Peyer's patch (tissue), 4 donors: ENCODE measurements at regions not wholly inside any gene's neighbourhood (a gene's known extent, or its start where the extent isn't known, plus 50 kb on each side); places are given as distances from the start of the nearest gene placed in this dataset.

Experiments used
- POLR2A ChIP-seq, 2 donors: fragments of 450-650 bp; IDR thresholded peaks; one replicate each; pipeline ENCODE4 v1.5.1; 2017; ENCODE audit warnings: antibody characterized with exemption in 2 of 2, mild to moderate bottlenecking in 2 of 2, moderate library complexity in 2 of 2
- TF ChIP-seq, protein P1 (sequence below), 6 experiments: fragments of 450-650 bp in 4 of 6; fragments of 200-600 bp in 2 of 6; sonication (generic) in 1 of 6; IDR thresholded peaks; one replicate each; pipeline ENCODE4 v1.5.1; 2017 to 2019; ENCODE audit warnings: antibody characterized with exemption in 6 of 6, mild to moderate bottlenecking in 3 of 6, moderate library complexity in 1 of 6

DNA sequence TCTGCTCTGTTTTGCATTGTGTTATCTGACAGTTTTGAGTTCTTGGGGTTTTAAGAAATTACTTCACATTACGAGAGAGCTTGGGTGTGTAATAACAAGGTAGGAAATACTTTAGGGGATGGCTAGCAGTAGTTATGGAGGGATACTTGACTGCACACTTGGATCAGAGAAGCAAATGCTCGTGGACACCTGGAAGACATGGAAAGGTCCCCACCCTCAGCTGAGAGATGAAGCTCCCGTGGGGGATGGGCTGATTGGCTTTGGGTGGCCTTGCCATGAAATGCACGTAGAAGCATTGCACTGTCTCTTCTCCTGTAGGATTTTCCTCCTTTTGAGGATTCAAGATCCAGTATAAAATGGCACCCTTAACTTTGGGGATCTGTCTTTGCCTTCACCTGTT, 61.5 kb upstream of the UNC93A start:
- TF ChIP-seq, protein P1, sequence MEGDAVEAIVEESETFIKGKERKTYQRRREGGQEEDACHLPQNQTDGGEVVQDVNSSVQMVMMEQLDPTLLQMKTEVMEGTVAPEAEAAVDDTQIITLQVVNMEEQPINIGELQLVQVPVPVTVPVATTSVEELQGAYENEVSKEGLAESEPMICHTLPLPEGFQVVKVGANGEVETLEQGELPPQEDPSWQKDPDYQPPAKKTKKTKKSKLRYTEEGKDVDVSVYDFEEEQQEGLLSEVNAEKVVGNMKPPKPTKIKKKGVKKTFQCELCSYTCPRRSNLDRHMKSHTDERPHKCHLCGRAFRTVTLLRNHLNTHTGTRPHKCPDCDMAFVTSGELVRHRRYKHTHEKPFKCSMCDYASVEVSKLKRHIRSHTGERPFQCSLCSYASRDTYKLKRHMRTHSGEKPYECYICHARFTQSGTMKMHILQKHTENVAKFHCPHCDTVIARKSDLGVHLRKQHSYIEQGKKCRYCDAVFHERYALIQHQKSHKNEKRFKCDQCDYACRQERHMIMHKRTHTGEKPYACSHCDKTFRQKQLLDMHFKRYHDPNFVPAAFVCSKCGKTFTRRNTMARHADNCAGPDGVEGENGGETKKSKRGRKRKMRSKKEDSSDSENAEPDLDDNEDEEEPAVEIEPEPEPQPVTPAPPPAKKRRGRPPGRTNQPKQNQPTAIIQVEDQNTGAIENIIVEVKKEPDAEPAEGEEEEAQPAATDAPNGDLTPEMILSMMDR (IDR thresholded peaks at IDR 0.05) = no peak
- TF ChIP-seq POLR2A (IDR thresholded peaks at IDR 0.05) = no peak
